HepG2 (cell line): ENCODE measurements at regions not wholly inside any gene's neighbourhood (a gene's known extent, or its start where the extent isn't known, plus 50 kb on each side); places are given as distances from the start of the nearest gene placed in this dataset.

ENCODE experiments used
- KAT8 ChIP-seq: IDR thresholded peaks from 2 replicates; pipeline ENCODE4 v1.6.1; 2016; ENCODE audit warnings: missing genetic modification reagents, missing compliant biosample characterization
- POLR2A ChIP-seq, 2 experiments: IDR thresholded peaks; 2 replicates each; pipeline ENCODE4 v1.6.1; 2011; ENCODE audit warnings: low read depth in 2 of 2, low read length in 2 of 2, mild to moderate bottlenecking in 1 of 2, moderate library complexity in 1 of 2; ENCODE audit not compliant: insufficient read depth in 1 of 2
- SP1 ChIP-seq, 2 experiments: fragments of 450-650 bp in 1 of 2; sonication (generic) in 1 of 2; formaldehyde crosslinking in 1 of 2; IDR thresholded peaks; 2 replicates each; pipeline versions ENCODE4 v1.4.0 to v1.6.1; 2016 to 2020; ENCODE audit warnings: missing genetic modification reagents in 1 of 2
- SRF ChIP-seq: IDR thresholded peaks from 2 replicates; pipeline ENCODE4 v1.6.1; 2011; ENCODE audit warnings: mild to moderate bottlenecking, low read depth, low read length, moderate library complexity

GRCh38 chr22:27531782-27532530 is 269.6 kb downstream of the MN1 start:
- TF ChIP-seq KAT8 (CRISPR knock-in tag) (no peak), POLR2A (IDR thresholded peaks at IDR 0.05; ENCODE audit: insufficient read depth in 1 of 2, low read depth in 2 of 2, low read length in 2 of 2) (no peak), SP1 (IDR thresholded peaks at IDR 0.05) (no peak), SP1 (CRISPR knock-in tag; IDR thresholded peaks at IDR 0.05) (no peak), SRF (no peak)
